ENCODE measurements at regions not wholly inside any gene's neighbourhood (a gene's known extent, or its start where the extent isn't known, plus 50 kb on each side); places are given as distances from the start of the nearest gene placed in this dataset.

- TF ChIP-seq CTCF (IDR thresholded peaks at IDR 0.05) (no peak), POLR2A (IDR thresholded peaks at IDR 0.05) (no peak)
Measured at GRCh38 chr11:25927411-25927953, 404.4 kb upstream of the ANO3 start.
